GM18520 (cell line): ENCODE measurements at regions not wholly inside any gene's neighbourhood (a gene's known extent, or its start where the extent isn't known, plus 50 kb on each side); places are given as distances from the start of the nearest gene placed in this dataset.

Experiments used
- ATAC-seq: cut with Tn5 transposase; IDR thresholded peaks from one replicate; pipeline ENCODE4 v1.9.1; 2021; ENCODE audit not compliant: unreplicated experiment

DNA sequence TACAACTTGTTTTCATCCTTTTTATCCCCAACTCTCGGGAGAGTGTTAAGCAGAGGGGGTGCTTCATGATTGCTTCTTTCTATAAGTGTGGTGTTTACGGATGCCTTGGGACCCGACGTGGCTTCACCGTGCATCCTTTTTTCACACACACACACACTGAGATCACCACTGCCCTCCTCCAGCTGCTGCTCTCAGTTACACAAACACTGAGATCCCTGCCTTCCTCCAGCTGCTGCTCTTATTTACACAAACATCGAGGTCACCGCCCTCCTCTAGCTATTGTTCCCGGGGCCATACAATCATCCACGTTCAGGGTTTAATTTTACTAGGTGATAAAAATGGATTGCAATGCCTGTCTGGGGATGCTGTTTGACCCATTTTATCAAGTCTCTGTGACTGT is 155.4 kb upstream of the FAM9B start:
- no peak for ATAC-seq

GRCh38 chrX:9191392-9191791 is 157.5 kb upstream of the FAM9B start:
- ATAC-seq, result no peak

DNA sequence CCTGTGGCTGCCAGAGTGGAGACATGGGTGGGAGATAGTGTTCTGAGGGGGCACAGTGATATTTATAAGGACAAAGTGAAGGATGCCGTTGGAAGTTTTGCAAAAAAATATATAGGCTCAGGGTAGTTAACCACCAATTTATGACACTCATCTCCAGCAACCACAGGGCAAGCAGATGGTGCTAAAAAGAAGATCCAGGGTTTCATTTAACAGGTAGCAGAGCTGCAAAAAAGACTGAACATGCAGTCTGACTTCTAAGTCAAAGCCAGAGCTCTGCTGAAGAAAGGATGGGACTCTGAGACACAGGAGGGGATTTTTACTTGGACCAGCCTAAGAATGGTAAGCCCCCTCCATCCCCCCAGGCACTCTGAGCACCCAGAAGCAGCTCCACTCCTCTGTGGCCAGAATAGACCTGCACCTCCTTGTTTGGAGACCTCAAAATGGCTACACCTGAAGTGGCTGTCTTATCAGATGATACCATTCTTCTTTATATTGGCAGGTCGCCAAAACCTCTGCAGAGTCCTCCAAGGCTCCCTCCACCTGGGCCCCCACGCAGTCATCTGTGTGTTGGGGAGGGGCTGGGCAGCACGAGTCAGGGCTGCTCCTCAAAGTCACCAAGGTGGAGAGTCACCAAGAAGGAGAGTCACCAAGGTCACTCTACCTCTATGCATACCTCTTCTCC is 161.4 kb upstream of the FAM9B start:
- no peak for ATAC-seq

DNA sequence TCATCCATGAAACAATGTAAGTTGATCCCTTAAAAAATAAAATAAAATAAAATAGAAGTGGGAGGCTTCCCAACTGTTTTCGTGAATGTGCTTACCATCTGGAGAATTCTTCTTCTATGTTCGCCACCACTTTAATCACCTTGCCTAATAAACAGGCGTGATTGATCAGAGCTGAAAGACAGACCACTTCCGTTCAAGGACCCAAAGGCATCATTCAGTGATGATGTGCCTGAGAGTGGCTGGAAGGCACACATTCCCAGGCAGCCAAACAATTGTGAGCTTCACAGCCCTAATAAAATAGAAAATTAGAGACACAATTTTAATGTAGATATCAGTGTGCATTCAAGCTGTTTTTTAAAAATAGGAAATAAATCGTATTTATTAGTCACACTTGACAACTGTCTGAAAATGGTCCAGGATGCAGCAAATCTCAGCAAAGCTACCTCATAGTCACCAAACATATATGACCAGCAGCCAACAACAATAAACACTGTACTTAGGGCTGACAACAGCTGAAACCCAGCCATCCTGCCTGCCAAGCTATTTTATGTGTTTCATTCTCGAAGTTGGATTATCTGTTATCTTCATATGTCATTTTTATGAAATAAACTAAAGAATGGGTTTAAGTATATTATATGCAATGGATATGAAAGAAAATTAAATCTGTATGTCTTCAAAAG is 163.2 kb upstream of the FAM9B start:
- ATAC-seq, result no peak

GRCh38 chrX:9204560-9204959 is 170.6 kb upstream of the FAM9B start:
- ATAC-seq, result no peak

DNA sequence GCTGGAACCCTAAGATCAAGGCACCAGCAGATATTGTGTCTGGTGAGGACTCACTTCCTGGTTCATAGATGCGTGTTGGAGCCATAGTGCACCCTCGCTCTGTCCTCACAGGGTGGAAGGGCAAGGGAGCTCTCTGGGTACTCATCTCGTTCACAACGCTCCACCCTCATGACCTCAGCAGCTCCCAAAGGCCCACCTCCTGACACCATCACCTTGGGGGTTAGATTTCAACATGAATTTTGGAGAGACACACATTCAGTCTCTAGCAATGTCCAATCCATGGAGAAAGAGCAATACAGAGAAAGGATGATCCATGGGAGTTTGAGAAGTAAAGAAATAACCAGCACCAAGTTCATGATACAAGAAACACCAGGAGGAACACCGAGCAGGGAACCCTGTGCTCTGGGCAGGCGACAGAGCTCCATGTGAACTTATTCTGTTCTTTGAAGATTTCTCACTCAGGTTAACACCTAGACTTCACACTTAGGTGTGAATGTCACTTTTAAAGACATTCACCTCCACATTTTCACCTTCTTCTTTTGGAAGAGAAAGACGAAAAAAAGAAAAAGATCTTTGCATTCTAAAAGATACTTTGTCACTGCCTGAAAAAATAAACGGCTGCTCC is 171.8 kb upstream of the FAM9B start:
- no peak for ATAC-seq

DNA sequence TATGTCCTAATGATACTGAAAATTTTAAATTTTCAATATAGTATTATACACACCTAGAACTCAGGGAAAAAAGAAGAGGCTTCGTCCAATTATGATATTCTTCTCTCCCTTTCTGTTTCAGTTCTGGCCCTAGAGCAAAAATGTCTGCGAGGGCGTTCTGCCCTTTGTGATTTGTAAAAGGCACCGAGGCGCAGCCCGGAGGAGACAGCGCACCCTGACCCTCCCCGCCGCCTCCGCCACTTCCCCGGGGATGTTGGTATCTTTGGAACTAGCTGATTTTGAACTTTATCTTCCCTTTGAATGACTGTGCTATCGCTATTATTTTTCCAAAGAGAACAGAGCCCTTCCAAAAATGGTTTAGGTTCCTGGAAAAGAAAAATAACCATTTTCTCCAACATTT is 173.2 kb upstream of the FAM9B start:
- ATAC-seq, result no peak

- no peak for ATAC-seq
Observed at GRCh38 chrX:9211269-9211668, 177.3 kb upstream of the FAM9B start.

GRCh38 chrX:9221781-9222180 is 187.9 kb upstream of the FAM9B start:
- no peak for ATAC-seq

- ATAC-seq, result no peak
Observed at GRCh38 chrX:9222299-9222698, 188.4 kb upstream of the FAM9B start.

- ATAC-seq, result no peak
Observed at GRCh38 chrX:9227276-9227675, 193.3 kb upstream of the FAM9B start.

DNA sequence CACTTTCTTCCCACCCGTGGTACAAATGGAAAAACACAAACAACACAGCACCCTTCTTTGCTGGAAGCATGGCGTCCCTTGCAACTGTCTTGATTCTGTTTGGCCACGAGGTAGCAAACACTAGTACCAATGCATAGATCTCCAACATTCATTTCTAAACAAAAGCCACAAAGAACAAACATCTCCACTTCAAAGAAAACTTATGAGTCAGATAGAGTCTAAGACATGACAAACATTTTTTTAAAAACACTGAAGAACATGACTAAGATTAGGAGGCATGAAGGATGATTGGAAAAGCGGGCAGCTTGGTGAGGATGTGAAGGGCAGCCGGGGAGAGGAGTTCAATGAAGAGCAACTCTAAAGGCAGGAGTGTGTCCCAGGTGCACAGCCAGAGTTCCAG is 197.6 kb upstream of the FAM9B start:
- no peak for ATAC-seq

- ATAC-seq, result no peak
Observed at GRCh38 chrX:9233141-9233540, 199.2 kb upstream of the FAM9B start.

- ATAC-seq, result no peak
Observed at GRCh38 chrX:9234315-9234714, 200.4 kb upstream of the FAM9B start.

- ATAC-seq, result no peak
Observed at GRCh38 chrX:9235722-9236121, 201.8 kb upstream of the FAM9B start.

DNA sequence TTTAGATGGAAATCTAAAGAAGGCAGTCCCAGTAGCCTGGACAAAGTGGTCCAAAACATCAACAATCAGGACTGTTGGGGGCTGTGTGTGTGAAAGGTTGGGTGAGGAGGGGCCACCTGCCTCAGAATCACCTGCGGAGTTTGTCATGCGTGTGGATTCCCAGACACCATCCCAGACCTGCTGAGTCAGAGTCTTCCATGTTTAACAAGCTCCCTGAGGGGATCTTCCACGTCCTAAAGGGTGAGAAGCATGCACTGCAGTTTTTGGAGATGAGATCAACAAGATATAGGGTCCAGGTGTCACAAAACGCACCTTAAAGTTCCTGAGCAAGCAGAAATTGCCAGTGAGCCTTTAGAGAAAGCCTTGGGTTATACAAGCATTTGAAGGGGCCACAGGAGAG is 207.0 kb upstream of the FAM9B start:
- no peak for ATAC-seq

DNA sequence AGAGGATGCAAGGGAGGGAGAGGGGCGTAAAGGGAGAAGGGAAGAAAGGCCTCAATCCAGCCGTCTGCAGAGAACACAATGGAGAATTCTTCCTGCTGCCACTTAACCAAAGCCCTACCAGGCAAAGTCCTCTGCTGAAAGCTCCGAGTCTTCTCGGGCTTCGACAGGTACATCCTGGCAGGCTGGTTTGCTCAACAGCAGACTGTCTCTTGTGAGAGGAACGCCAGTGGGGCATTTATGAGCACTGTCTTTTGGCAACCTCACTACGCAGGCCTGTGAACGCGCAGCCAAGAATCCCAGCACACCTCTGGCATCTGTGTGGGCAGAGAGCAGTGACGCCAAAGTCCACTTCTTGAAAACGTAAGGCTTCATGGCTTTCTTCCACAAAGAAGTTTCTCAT is 207.5 kb upstream of the FAM9B start:
- ATAC-seq, result no peak

- no peak for ATAC-seq
Observed at GRCh38 chrX:9249051-9249846, 215.3 kb upstream of the FAM9B start.

DNA sequence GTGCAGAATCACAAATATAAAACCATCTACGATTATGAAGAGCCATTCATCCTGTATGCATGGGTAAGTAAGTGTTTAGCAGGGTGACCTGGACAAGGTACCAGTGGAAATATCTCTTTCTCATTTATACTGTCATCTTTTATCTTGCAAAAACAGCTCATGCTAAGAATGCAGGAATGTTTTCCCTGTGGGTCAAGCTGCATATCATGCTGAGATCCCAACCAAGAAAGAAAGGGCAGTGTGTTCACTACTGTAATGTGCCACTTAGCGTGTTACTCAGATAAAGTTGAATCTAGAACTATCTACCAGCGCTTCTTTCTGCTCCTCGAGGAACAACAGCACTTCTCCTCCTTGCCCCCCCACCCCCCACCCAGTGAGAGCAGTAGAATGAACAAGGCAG is 212.7 kb upstream of the TBL1X start:
- no peak for ATAC-seq

GRCh38 chrX:9253211-9253610 is 211.6 kb upstream of the TBL1X start:
- ATAC-seq, result no peak

DNA sequence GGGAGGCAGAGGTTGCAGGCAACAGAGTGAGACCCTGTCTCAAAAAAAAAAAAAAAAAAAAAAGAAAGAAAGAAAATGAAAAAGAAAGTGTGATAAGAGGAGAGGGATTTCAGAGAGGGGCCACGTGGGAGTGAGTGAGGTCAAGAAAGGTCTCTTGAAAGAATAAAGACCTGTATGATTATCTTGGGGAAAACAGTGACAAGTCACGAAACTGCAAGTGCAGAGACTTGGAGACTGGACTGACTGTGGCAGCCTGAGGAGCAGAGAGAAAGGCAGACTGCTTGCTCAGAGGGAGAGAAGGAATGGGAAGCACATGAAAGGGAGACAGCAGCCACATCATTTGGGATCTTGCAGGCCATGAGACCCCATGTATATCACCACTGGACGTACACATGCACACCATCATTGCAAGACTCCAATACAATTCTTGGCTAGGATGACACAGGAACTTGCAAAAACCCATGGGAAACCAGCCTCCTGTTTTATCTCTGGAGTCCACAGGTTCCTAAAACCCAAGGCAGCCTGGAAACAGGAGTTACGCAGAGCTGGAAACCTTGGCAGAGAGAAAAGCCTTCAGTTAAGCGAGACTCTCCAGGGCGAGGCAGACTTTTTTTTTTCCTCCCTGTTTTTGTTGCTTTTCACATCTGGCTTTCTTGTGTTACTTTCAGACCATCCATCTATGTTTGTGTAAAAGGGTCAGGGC is 207.0 kb upstream of the TBL1X start:
- no peak for ATAC-seq
